Keratinocyte (primary cell): ENCODE measurements at regions not wholly inside any gene's neighbourhood (a gene's known extent, or its start where the extent isn't known, plus 50 kb on each side); places are given as distances from the start of the nearest gene placed in this dataset.

ENCODE experiments used
- EZH2 ChIP-seq: IDR thresholded peaks from one replicate; pipeline ENCODE4 v1.6.1; 2012; ENCODE audit warnings: inconsistent platforms, mild to moderate bottlenecking, low read length, moderate library complexity
- TF ChIP-seq, protein P1 (sequence below), 3 experiments: IDR thresholded peaks in 1 of 3; conservative IDR thresholded peaks in 1 of 3; optimal IDR thresholded peaks in 1 of 3; 2 replicates in 2 of 3; 3 replicates in 1 of 3; pipeline versions ENCODE3 to v1.5.1; 2011; ENCODE audit warnings: low read length in 3 of 3, mild to moderate bottlenecking in 3 of 3, moderate library complexity in 2 of 3, control low read depth in 1 of 3, inconsistent platforms in 1 of 3; ENCODE audit not compliant: insufficient read depth in 2 of 3; ENCODE audit errors: extremely low read depth in 1 of 3

DNA sequence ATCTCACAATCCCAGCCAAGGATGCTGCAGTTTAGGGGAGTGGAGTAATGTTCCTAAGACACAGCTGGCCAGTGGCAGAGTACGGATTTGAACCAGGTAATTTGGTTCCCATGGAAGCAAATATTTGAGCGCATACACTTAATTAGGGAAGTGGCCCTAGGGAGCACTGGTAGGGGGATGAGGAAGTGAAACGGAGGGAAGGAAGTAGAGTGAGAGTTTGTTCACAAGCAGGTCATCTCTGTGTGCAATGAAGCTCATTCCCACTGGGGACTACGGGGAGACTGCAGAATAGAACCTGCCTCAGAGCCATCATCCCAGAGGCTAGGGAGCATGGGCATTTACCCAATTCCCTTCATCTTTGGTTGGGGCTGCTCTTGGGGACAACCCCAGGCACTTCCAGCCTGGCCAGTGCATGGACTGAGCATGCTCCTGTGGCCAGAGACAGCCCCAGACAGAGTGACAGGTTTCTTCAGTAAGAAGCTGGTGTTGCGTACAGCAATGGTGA, 317.2 kb upstream of the PROK2 start:
- TF ChIP-seq, protein P1, sequence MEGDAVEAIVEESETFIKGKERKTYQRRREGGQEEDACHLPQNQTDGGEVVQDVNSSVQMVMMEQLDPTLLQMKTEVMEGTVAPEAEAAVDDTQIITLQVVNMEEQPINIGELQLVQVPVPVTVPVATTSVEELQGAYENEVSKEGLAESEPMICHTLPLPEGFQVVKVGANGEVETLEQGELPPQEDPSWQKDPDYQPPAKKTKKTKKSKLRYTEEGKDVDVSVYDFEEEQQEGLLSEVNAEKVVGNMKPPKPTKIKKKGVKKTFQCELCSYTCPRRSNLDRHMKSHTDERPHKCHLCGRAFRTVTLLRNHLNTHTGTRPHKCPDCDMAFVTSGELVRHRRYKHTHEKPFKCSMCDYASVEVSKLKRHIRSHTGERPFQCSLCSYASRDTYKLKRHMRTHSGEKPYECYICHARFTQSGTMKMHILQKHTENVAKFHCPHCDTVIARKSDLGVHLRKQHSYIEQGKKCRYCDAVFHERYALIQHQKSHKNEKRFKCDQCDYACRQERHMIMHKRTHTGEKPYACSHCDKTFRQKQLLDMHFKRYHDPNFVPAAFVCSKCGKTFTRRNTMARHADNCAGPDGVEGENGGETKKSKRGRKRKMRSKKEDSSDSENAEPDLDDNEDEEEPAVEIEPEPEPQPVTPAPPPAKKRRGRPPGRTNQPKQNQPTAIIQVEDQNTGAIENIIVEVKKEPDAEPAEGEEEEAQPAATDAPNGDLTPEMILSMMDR (optimal IDR thresholded peaks at IDR 0.05 in 1 of 3, IDR thresholded peaks at IDR 0.05 in 1 of 3, conservative IDR thresholded peaks at IDR 0.05 in 1 of 3; ENCODE audit: extremely low read depth in 1 of 3, insufficient read depth in 2 of 3, low read length in 3 of 3), result no peak
- TF ChIP-seq EZH2, result no peak
